ENCODE measurements at regions not wholly inside any gene's neighbourhood (a gene's known extent, or its start where the extent isn't known, plus 50 kb on each side); places are given as distances from the start of the nearest gene placed in this dataset.

- no peak overlapping the region for H3K27ac Mint-ChIP-seq
- H3K27me3 Mint-ChIP-seq (ENCODE audit: low read depth in 3 of 3) = peaks cover 0 to 1% (median 0%) of the 10 kb centered on the region in 3 donors
- Histone ChIP-seq H3K4me2 (replicated peaks; ENCODE audit: extremely low read depth, low read length, poor library complexity, severe bottlenecking) (no peak overlapping the region), H2AFZ (ENCODE audit: insufficient read depth, low read depth, low read length, poor library complexity, severe bottlenecking) (no peak overlapping the region), H3K9ac (ENCODE audit: insufficient read depth, low read length, poor library complexity, severe bottlenecking) (no peak overlapping the region), H4K20me1 (ENCODE audit: insufficient read depth, low read length) (no peaks in the 10 kb centered on the region), H3K27ac (ENCODE audit: low read depth in 1 of 2, low read length in 2 of 2) (no peak overlapping the region), H3K79me2 (ENCODE audit: insufficient read depth, low read length) (no peaks in the 10 kb centered on the region), H3K36me3 (replicated peaks in 1 of 2; ENCODE audit: control insufficient read depth in 1 of 2, insufficient read depth in 2 of 2, low read length in 2 of 2) (no peaks in the 10 kb centered on the region), H3K4me3 (replicated peaks in 1 of 3; ENCODE audit: low read depth in 2 of 3, low read length in 3 of 3) (no peak overlapping the region), H3K9me3 (replicated peaks in 1 of 2; ENCODE audit: control insufficient read depth in 1 of 2, insufficient read depth in 1 of 2, low read length in 2 of 2) (no peaks in the 10 kb centered on the region), H3K27me3 (ENCODE audit: control insufficient read depth in 2 of 2, insufficient read depth in 2 of 2, low read length in 2 of 2) (no peaks in the 10 kb centered on the region), H3K4me1 (ENCODE audit: control insufficient read depth in 1 of 2, insufficient read depth in 2 of 2, low read length in 2 of 2) (no peaks in the 10 kb centered on the region)
- 10% methylated on average over 1 of the region's 1 CpG for WGBS (ENCODE audit: insufficient coverage)
- intact Hi-C loops (cut with micrococcal nuclease) = no loop called here
- H3K4me3 Mint-ChIP-seq = no peak overlapping the region
- H3K36me3 Mint-ChIP-seq = no peaks in the 10 kb centered on the region
- peaks cover 0 to 3% (median 0%) of the 10 kb centered on the region in 7 donors for H3K9me3 Mint-ChIP-seq
- TF ChIP-seq, protein P1, sequence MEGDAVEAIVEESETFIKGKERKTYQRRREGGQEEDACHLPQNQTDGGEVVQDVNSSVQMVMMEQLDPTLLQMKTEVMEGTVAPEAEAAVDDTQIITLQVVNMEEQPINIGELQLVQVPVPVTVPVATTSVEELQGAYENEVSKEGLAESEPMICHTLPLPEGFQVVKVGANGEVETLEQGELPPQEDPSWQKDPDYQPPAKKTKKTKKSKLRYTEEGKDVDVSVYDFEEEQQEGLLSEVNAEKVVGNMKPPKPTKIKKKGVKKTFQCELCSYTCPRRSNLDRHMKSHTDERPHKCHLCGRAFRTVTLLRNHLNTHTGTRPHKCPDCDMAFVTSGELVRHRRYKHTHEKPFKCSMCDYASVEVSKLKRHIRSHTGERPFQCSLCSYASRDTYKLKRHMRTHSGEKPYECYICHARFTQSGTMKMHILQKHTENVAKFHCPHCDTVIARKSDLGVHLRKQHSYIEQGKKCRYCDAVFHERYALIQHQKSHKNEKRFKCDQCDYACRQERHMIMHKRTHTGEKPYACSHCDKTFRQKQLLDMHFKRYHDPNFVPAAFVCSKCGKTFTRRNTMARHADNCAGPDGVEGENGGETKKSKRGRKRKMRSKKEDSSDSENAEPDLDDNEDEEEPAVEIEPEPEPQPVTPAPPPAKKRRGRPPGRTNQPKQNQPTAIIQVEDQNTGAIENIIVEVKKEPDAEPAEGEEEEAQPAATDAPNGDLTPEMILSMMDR (IDR thresholded peaks at IDR 0.05) = no peak
- H3K4me1 Mint-ChIP-seq = peaks cover 10% of the 10 kb centered on the region
- no peak for DNase-seq
These were observed 608.3 kb upstream of the PKN2 start for GRCh38 chr1:88075813-88076212.

DNA sequence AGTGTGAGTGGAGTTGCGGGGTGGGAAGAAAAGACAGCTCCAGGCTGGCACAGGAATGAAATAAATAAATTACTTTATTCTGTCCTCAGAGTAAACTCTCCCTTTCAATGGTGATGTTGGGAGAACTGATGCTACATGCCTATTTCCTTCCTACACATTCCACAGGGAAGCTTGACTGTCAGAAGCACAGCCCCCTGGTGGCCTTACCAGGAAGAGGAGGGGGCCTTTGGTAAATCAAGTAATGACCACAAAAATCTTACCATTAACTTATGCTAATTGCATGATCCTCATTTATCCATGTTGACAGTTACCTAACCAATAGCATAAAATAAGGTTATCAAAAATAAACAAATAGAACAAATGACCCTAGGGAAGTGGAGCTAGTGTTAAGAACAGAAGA, 605.0 kb upstream of the PKN2 start:
- no peaks in the 10 kb centered on the region for H3K4me1 ChIP-seq (ENCODE audit: control insufficient read depth in 1 of 2, insufficient read depth in 2 of 2, low read length in 2 of 2)
- no peaks in the 10 kb centered on the region for H3K36me3 Mint-ChIP-seq
- DNase-seq = no peak

More for the DNA sequence above, 605.0 kb upstream of the PKN2 start:
- Histone ChIP-seq H3K36me3 (replicated peaks in 1 of 2; ENCODE audit: control insufficient read depth in 1 of 2, insufficient read depth in 2 of 2, low read length in 2 of 2) (no peaks in the 10 kb centered on the region), H3K79me2 (ENCODE audit: insufficient read depth, low read length) (no peaks in the 10 kb centered on the region), H2AFZ (ENCODE audit: insufficient read depth, low read depth, low read length, poor library complexity, severe bottlenecking) (no peak overlapping the region), H3K4me2 (replicated peaks; ENCODE audit: extremely low read depth, low read length, poor library complexity, severe bottlenecking) (no peak overlapping the region), H3K9ac (ENCODE audit: insufficient read depth, low read length, poor library complexity, severe bottlenecking) (no peak overlapping the region), H3K9me3 (replicated peaks in 1 of 2; ENCODE audit: control insufficient read depth in 1 of 2, insufficient read depth in 1 of 2, low read length in 2 of 2) (no peaks in the 10 kb centered on the region), H3K27ac (ENCODE audit: low read depth in 1 of 2, low read length in 2 of 2) (no peak overlapping the region), H4K20me1 (ENCODE audit: insufficient read depth, low read length) (no peaks in the 10 kb centered on the region), H3K27me3 (ENCODE audit: control insufficient read depth in 2 of 2, insufficient read depth in 2 of 2, low read length in 2 of 2) (no peaks in the 10 kb centered on the region), H3K4me3 (replicated peaks in 1 of 3; ENCODE audit: low read depth in 2 of 3, low read length in 3 of 3) (no peak overlapping the region)
- TF ChIP-seq, protein P1 (IDR thresholded peaks at IDR 0.05) = no peak
- H3K9me3 Mint-ChIP-seq = peaks cover 0 to 3% (median 1%) of the 10 kb centered on the region in 7 donors
- intact Hi-C loops (cut with micrococcal nuclease) = no loop called here
- H3K4me3 Mint-ChIP-seq = no peak overlapping the region
- H3K4me1 Mint-ChIP-seq = peaks cover 10% of the 10 kb centered on the region
- no CpG with 5 or more reads among the region's 1 CpG for WGBS (ENCODE audit: insufficient coverage)
- H3K27ac Mint-ChIP-seq = no peak overlapping the region
- H3K27me3 Mint-ChIP-seq (ENCODE audit: low read depth in 3 of 3) = peaks cover 0 to 2% (median 0%) of the 10 kb centered on the region in 3 donors

Data from CD14-positive monocyte (primary cell).